Omental fat pad (tissue), 3 donors: ENCODE measurements at regions not wholly inside any gene's neighbourhood (a gene's known extent, or its start where the extent isn't known, plus 50 kb on each side); places are given as distances from the start of the nearest gene placed in this dataset.

Experiments
- ATAC-seq: fragments of 150-250 bp; one replicate; pipeline ENCODE4 v1.9.1; 2016; ENCODE audit warnings: mild to moderate bottlenecking, moderate library complexity; ENCODE audit not compliant: low FRiP score
- DNase-seq: peaks from one replicate; pipeline ENCODE4 v3.0.0-alpha.2; 2019; ENCODE audit warnings: low spot score
- CTCF ChIP-seq, 3 donors: fragments of 450-650 bp; IDR thresholded peaks; one replicate each; pipeline ENCODE4 v1.5.1; 2016 to 2017; ENCODE audit warnings: antibody characterized with exemption in 3 of 3, mild to moderate bottlenecking in 3 of 3, moderate library complexity in 2 of 3

- no peak for TF ChIP-seq CTCF (IDR thresholded peaks at IDR 0.05)
- ATAC-seq (no peak), DNase-seq (no peak)
Observed at GRCh38 chr3:95789111-95789510, 1025.3 kb upstream of the EPHA6 start.

GRCh38 chr3:95797081-95797480, 1017.3 kb upstream of the EPHA6 start:
- ATAC-seq (no peak), DNase-seq (no peak)
- no peak for TF ChIP-seq CTCF (IDR thresholded peaks at IDR 0.05)

- ATAC-seq (no peak), DNase-seq (no peak)
- TF ChIP-seq CTCF (IDR thresholded peaks at IDR 0.05) = no peak
Observed at GRCh38 chr3:95798628-95799027, 1015.8 kb upstream of the EPHA6 start.

GRCh38 chr3:95810462-95810861, 1003.9 kb upstream of the EPHA6 start:
- no peak for TF ChIP-seq CTCF (IDR thresholded peaks at IDR 0.05)

GRCh38 chr3:95813244-95813643, 1001.1 kb upstream of the EPHA6 start:
- DNase-seq (no peak), ATAC-seq (no peak)
- no peak for TF ChIP-seq CTCF (IDR thresholded peaks at IDR 0.05)

More at GRCh38 chr3:95810462-95810861, 1003.9 kb upstream of the EPHA6 start:
- ATAC-seq = no peak
- DNase-seq = no peak

- DNase-seq = peak; percentile 22
- peak; percentile 76 for ATAC-seq
- no peak for TF ChIP-seq CTCF (IDR thresholded peaks at IDR 0.05)
Observed at GRCh38 chr3:95815828-95816227, 998.6 kb upstream of the EPHA6 start.

GRCh38 chr3:95826419-95826818, 988.0 kb upstream of the EPHA6 start:
- TF ChIP-seq CTCF (IDR thresholded peaks at IDR 0.05) = no peak
- no peak for ATAC-seq
- no peak for DNase-seq
